IMR-90 (cell line): ENCODE measurements at regions not wholly inside any gene's neighbourhood (a gene's known extent, or its start where the extent isn't known, plus 50 kb on each side); places are given as distances from the start of the nearest gene placed in this dataset.

ENCODE experiments used
- BHLHE40 ChIP-seq: fragments of 150-350 bp; IDR thresholded peaks from 2 replicates; pipeline ENCODE4 v1.6.1; 2016; ENCODE audit warnings: mild to moderate bottlenecking, low read depth, low read length
- CEBPB ChIP-seq: IDR thresholded peaks from 2 replicates; pipeline ENCODE4 v1.6.1; 2012; ENCODE audit warnings: low read depth, low read length, improper control_type of control experiment
- CTCF ChIP-seq: conservative IDR thresholded peaks from 2 replicates; pipeline ENCODE4 v1.5.1; 2012; ENCODE audit warnings: mild to moderate bottlenecking, low read depth, low read length, improper control_type of control experiment
- ELK1 ChIP-seq: fragments of 150-350 bp; IDR thresholded peaks from 2 replicates; pipeline ENCODE4 v1.6.1; 2016; ENCODE audit warnings: low read depth, mild to moderate bottlenecking, low read length, moderate library complexity, borderline replicate concordance
- MAFK ChIP-seq: IDR thresholded peaks from 2 replicates; pipeline ENCODE4 v1.6.1; 2012; ENCODE audit warnings: low read depth, low read length, improper control_type of control experiment
- MXI1 ChIP-seq: IDR thresholded peaks from 2 replicates; pipeline ENCODE4 v1.6.1; 2012; ENCODE audit warnings: low read depth, mild to moderate bottlenecking, low read length, moderate library complexity, borderline replicate concordance
- NFE2L2 ChIP-seq: fragments of 150-350 bp; IDR thresholded peaks from 2 replicates; pipeline ENCODE4 v1.6.1; 2016; ENCODE audit warnings: low read depth, mild to moderate bottlenecking, low read length
- POLR2A ChIP-seq: IDR thresholded peaks from 2 replicates; pipeline ENCODE4 v1.6.1; 2012; ENCODE audit warnings: mild to moderate bottlenecking, low read depth, low read length
- RAD21 ChIP-seq: IDR thresholded peaks from 2 replicates; pipeline ENCODE4 v1.6.1; 2012; ENCODE audit warnings: low read length, improper control_type of control experiment
- RCOR1 ChIP-seq: IDR thresholded peaks from 2 replicates; pipeline ENCODE4 v1.6.1; 2012; ENCODE audit warnings: mild to moderate bottlenecking, low read length, improper control_type of control experiment; ENCODE audit not compliant: insufficient replicate concordance
- SMC3 ChIP-seq: fragments of 150-350 bp; IDR thresholded peaks from 2 replicates; pipeline ENCODE4 v1.6.1; 2016; ENCODE audit warnings: low read depth, mild to moderate bottlenecking, antibody characterized with exemption, low read length, moderate library complexity
- USF2 ChIP-seq: fragments of 150-350 bp; IDR thresholded peaks from 2 replicates; pipeline ENCODE4 v1.6.1; 2017; ENCODE audit warnings: mild to moderate bottlenecking, antibody characterized with exemption, low read length, low read depth

- TF ChIP-seq BHLHE40 (no peak), POLR2A (no peak), CTCF (no peak), RCOR1 (no peak), CEBPB (no peak), ELK1 (no peak), MXI1 (no peak), MAFK (no peak), RAD21 (no peak), NFE2L2 (no peak), USF2 (no peak), SMC3 (no peak)
Observed at GRCh38 chr6:44002067-44002592, 125.1 kb downstream of the MRPL14 start.
